Right cardiac atrium (tissue), 5 donors: ENCODE measurements at regions not wholly inside any gene's neighbourhood (a gene's known extent, or its start where the extent isn't known, plus 50 kb on each side); places are given as distances from the start of the nearest gene placed in this dataset.

Experiments
- ATAC-seq, 2 donors: fragments of 200-7000 bp; cut with Tn5 transposase; one replicate each; pipeline versions ENCODE4 v1.8.0 to v1.9.1; 2020; ENCODE audit warnings: moderate library complexity in 2 of 2, mild to moderate bottlenecking in 1 of 2
- DNase-seq, 3 donors: peaks; one replicate each; pipeline ENCODE4 v3.0.0-alpha.2; 2020
- H3K27ac ChIP-seq: one replicate; pipeline ENCODE4 v1.5.1; 2013; ENCODE audit warnings: mild to moderate bottlenecking, low read length, control low read depth, moderate library complexity
- H3K27me3 ChIP-seq: one replicate; pipeline ENCODE4 v1.6.1; 2013; ENCODE audit not compliant: control insufficient read depth, insufficient read depth
- H3K4me1 ChIP-seq: one replicate; pipeline ENCODE4 v1.6.1; 2013; ENCODE audit warnings: low read length; ENCODE audit not compliant: control insufficient read depth, insufficient read depth
- H3K4me3 ChIP-seq: one replicate; pipeline ENCODE4 v1.5.1; 2013; ENCODE audit warnings: low read length, control low read depth
- H3K9me3 ChIP-seq: one replicate; pipeline ENCODE4 v1.6.1; 2013; ENCODE audit warnings: low read length; ENCODE audit not compliant: control insufficient read depth
- WGBS: extraction: QIAGEN DNeasy Blood & Tissue Kit; methylation state at CpG from one replicate; pipeline ENCODE4 v1.1.7; 2013; 5-methylcytosine and 5-hydroxymethylcytosine counted together
- intact Hi-C, 4 donors: fragments of 100-400 bp; cut with DNase I; formaldehyde crosslinking; loops; one replicate each; pipeline versions ENCODE4 v1.11.0 to v1.14.0; 2022 to 2023
- donor health status: healthy with polysubstance abuse.
- donor health status: DM: no; HTN: yes; CAD: no.
- donor health status: DM: no; HTN: no; CAD: no.
- donor health status: DM: no; HTN: yes; CAD: no; lungs with severe emphysema.
- donor health status: DM: yes; HTN: yes; CAD: no.

DNA sequence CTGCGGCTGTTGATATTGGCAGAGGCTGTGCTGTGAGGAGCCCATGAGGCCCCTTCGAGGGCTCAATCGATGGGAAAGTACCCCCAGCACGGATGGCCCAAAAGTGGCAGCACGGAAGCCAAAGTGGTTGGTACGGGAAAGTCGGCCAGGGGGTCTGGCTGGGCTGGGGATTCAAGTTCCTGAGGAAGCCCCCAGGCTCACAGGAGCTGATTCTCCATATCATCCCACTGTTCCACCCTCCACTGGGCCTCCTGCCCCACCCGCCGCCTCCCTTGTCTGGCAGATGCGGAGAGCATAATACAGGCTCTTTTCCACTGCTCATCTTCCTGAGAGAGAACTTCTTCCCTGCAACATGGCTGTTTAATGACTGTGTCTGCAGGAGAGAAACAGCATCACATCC, 217.8 kb upstream of the CST7 start:
- ATAC-seq (no peak), DNase-seq (no peak)
- 73% methylated on average over 10 of the region's 10 CpGs for WGBS
- intact Hi-C loops: no loop called here
- Histone ChIP-seq H3K27ac (no peak overlapping the region), H3K4me3 (no peak overlapping the region), H3K4me1 (no peaks in the 10 kb centered on the region), H3K9me3 (no peaks in the 10 kb centered on the region), H3K27me3 (no peaks in the 10 kb centered on the region)

DNA sequence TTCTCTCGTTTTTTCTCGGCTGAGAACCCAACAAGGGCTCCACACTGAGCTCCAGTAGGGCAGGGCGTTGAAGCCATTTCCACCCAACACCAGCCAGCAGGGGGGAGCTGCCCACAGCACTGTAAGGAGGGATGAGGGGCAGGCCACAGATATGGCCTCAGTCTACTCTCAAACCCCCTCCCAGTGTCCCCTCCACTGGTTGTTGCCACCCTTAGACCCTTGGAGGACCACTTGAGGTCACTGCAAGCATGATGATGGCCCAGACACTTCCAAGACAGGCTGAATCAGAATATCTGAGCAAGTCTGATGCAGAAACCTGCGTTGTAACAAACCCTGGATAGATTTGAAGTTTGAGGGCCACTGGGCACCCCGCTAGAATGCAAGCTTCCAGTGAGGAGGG, 217.0 kb upstream of the CST7 start:
- WGBS: 73% methylated on average over 5 of the region's 5 CpGs
- ATAC-seq (no peak), DNase-seq (no peak)
- Histone ChIP-seq H3K4me1 (no peaks in the 10 kb centered on the region), H3K27ac (no peak overlapping the region), H3K4me3 (no peak overlapping the region), H3K9me3 (no peaks in the 10 kb centered on the region), H3K27me3 (no peaks in the 10 kb centered on the region)
- intact Hi-C loops: no loop called here

DNA sequence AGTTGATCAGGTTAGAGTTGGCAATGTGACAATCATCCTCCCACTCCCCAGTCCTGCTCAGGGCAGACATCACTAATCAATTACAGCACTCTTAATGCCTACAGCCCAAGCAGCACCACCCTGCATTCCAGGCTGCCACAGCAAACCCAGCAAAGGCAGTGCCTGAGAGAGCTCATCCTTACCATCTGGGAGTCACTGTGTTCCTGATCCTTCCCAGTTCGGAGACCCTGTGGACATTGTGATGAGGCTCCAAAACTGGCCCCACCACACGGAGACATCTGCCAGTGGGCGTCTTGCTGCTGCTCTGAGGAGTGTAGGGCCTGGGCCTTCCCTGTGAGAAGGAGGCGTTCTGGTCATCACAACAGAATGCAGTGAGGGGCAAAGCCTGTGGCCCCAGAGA, 216.5 kb upstream of the CST7 start:
- no peak for ATAC-seq
- Histone ChIP-seq H3K27ac (no peak overlapping the region), H3K9me3 (no peaks in the 10 kb centered on the region), H3K27me3 (no peaks in the 10 kb centered on the region), H3K4me1 (no peaks in the 10 kb centered on the region), H3K4me3 (no peak overlapping the region)
- intact Hi-C loops: no loop called here
- WGBS: 92% methylated on average over 4 of the region's 4 CpGs
- no peak for DNase-seq

DNA sequence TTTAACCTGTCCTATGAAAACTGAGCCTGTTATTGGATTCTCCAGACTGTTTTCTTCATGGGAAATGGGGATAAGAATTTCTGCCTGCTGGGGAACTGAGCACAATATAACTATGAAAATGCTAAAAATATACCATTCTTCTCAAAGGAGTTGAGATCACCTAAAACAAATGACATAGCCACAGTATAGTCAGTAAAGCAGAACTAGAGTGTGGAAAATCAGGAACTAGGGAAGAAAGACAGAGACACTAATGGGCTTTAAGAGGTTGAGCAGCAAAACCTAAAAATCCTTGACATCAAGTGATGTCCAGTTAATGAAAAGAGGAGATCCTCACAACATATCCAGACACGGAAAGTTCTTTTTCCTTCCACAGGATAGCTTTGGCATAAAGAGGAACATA, 215.7 kb upstream of the CST7 start:
- no peaks in the 10 kb centered on the region for H3K9me3 ChIP-seq
- no peaks in the 10 kb centered on the region for H3K4me1 ChIP-seq
- intact Hi-C loops: no loop called here
- ATAC-seq: no peak
- H3K27ac ChIP-seq: no peak overlapping the region
- no peak overlapping the region for H3K4me3 ChIP-seq
- WGBS: 95% methylated on average over 1 of the region's 1 CpG
- H3K27me3 ChIP-seq: no peaks in the 10 kb centered on the region
- no peak for DNase-seq

DNA sequence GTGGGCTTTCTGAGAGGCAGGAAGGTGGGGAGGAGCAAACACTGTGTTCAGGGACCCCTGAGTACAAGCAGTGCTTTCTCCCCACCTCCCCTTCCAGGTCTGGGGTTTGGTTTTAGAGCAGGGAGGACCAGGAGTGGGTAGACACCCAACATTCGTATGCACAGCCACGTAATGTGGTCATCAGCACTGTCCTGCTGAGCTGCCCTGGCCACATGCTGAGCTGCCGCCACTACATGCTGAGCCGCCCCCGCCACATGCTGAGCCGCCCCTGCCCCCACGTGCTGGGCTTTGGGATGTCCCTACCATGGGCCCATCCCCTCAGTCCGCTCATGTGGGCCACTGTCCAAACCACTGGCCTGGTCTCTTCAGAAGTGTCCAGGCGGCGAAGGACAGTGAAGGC, 214.9 kb upstream of the CST7 start:
- Histone ChIP-seq H3K4me3 (no peak overlapping the region), H3K4me1 (no peaks in the 10 kb centered on the region), H3K27me3 (no peaks in the 10 kb centered on the region), H3K27ac (no peak overlapping the region), H3K9me3 (no peaks in the 10 kb centered on the region)
- ATAC-seq (no peak), DNase-seq (no peak)
- WGBS: 93% methylated on average over 10 of the region's 10 CpGs
- intact Hi-C loops: no loop called here

DNA sequence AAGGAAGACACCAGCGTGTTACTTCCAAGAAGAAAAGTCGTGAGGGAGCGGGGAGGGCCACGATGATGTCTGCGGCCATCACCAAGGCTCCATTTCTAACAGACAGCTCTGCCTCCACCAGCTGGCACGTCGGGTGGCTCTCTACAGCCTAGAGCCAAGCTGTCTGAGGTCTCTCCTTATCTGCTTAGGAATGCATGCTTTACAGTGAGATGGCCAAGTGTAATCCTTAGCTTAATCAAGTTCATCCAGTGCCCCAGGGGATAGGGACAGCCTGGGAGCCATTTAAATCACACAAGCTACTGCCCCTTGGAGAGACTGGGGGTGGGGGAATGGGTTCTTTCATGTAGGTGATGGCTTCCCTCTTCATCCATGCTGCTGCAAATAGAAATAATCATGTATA, 213.8 kb upstream of the CST7 start:
- Histone ChIP-seq H3K4me1 (no peaks in the 10 kb centered on the region), H3K27ac (no peak overlapping the region), H3K4me3 (no peak overlapping the region), H3K27me3 (no peaks in the 10 kb centered on the region), H3K9me3 (no peaks in the 10 kb centered on the region)
- DNase-seq (no peak), ATAC-seq (no peak)
- 36% methylated on average over 7 of the region's 7 CpGs for WGBS
- intact Hi-C loops: no loop called here

DNA sequence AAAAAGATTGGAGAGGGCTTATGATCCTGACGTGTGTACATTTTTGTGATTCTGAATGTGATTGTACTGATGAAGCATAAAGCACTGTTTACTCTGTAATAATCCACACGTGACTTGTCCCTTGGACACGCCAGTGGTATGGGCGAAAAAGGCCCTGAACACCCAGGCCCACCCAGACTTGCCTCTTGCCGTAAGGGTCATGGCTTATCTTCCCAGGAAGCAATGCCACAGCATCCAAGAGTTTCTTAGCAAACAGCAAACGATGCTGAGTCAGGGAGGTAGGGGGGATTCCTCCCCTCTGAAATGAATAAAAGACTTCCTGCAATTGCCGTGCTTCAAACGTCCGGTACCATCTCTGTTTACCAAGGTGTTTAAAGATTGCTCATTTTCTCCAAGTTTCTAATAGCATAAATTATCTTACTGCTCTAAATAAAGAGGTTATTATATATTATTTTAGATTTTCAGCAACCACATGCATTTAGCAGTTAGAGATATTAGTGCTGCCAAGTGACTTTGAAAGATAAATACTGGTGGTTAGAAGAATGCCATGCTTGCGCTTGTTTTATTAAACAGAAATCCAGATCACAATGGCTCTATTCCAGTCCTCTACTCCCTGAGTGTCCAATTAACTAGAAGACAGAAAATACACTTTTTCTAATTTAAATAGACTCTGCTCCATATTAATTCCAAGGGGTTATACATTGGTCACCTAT, 212.8 kb upstream of the CST7 start:
- no peak for DNase-seq
- no peak for ATAC-seq
- no peaks in the 10 kb centered on the region for H3K9me3 ChIP-seq
- H3K27me3 ChIP-seq: no peaks in the 10 kb centered on the region
- no peak overlapping the region for H3K4me3 ChIP-seq
- no peak overlapping the region for H3K27ac ChIP-seq
- intact Hi-C loops: no loop called here
- H3K4me1 ChIP-seq: no peaks in the 10 kb centered on the region
- WGBS: 58% methylated on average over 10 of the region's 10 CpGs

DNA sequence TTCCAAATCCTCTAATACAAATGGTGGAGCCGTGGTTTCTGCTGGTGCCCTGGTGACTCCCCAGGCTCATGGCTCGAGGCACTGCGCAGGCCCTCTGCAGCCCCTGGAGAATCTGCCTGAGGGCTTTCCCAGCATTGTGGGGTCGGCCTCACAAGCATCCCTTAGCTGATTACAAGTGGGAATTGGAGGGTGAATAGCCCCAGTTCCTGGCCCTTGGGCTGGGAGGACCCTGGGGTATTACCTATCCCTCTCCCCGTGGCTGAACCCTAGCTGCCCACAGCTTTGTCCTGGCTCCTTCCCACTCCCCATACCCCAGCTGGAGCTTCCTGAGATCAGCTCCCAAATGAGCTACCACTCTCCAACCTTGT, 212.2 kb upstream of the CST7 start:
- DNase-seq (no peak), ATAC-seq (no peak)
- no peaks in the 10 kb centered on the region for H3K9me3 ChIP-seq
- no peak overlapping the region for H3K4me3 ChIP-seq
- no peak overlapping the region for H3K27ac ChIP-seq
- H3K4me1 ChIP-seq: no peaks in the 10 kb centered on the region
- WGBS: 89% methylated on average over 5 of the region's 5 CpGs
- H3K27me3 ChIP-seq: no peaks in the 10 kb centered on the region
- intact Hi-C loops: no loop called here

DNA sequence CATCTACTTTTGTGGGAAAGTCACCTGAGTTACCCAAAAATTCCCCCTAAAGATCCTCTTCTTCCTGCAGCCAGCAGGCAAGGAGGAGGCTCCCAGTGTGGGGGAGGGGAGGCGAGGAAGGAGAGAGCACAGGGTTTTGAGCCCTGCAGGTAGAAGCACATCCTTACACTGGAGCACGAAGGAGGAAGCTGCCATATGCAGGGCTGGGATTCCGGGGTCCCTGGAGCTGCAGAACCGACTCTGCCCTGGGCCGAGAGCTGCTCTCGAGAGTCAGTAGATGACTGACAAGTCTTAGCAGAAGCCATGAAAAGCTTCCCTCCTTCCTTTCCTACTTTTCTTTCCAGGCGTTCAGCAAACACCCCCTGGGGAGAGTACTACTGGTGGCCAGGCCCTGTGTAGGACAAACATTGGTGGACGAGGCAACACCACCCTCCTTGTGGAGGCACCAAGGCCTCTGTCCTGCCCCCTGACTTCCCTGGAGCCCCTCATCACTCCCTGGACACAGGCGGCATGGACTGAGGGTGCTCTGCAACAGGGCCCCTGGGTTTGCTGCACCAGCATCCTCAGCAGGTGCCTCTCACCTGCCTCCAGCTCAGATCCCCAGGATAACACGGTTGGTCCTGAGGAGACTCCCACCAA, 211.7 kb upstream of the CST7 start:
- 92% methylated on average over 10 of the region's 10 CpGs for WGBS
- Histone ChIP-seq H3K9me3 (no peaks in the 10 kb centered on the region), H3K27me3 (no peaks in the 10 kb centered on the region), H3K4me3 (no peak overlapping the region), H3K4me1 (no peaks in the 10 kb centered on the region), H3K27ac (no peak overlapping the region)
- intact Hi-C loops: no loop called here
- no peak for DNase-seq
- ATAC-seq: no peak

DNA sequence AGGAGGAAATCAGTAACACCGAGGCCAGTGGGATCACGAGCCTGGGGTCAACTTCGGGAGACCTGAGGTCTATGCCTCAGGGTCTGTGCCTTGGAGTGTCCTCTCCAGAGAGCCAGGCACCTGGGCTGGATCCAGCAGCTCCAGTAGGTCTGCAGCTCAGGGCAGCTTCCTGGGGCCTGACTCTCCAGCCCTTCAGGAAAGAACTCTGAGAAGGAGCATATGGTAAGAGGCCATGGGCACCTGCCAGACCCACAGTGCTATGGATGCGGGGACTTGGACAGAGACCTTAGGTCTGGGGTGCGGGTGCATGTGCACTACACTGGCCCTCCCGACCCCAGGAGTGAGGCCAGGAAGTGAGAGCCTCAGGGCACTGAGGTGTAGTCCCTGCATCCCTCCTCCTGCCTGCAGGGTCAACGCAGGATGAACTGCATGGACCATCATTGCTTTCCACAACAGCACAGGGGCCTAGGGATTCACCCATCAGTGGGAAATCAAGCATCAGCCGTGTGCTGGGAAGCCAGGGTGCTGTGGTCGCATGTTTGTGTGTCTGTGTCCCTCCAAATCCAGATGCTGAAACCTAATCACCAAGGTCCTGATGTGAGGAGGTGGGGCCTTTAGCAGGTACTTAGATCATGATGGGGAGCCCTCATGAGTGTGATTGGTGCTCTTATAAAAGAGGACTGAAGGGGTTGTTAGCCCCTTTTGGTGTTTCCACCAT, 210.9 kb upstream of the CST7 start:
- H3K9me3 ChIP-seq: no peaks in the 10 kb centered on the region
- no peaks in the 10 kb centered on the region for H3K27me3 ChIP-seq
- intact Hi-C loops: no loop called here
- ATAC-seq: no peak
- no peak for DNase-seq
- H3K27ac ChIP-seq: no peak overlapping the region
- 84% methylated on average over 9 of the region's 9 CpGs for WGBS
- no peak overlapping the region for H3K4me3 ChIP-seq
- H3K4me1 ChIP-seq: no peaks in the 10 kb centered on the region

DNA sequence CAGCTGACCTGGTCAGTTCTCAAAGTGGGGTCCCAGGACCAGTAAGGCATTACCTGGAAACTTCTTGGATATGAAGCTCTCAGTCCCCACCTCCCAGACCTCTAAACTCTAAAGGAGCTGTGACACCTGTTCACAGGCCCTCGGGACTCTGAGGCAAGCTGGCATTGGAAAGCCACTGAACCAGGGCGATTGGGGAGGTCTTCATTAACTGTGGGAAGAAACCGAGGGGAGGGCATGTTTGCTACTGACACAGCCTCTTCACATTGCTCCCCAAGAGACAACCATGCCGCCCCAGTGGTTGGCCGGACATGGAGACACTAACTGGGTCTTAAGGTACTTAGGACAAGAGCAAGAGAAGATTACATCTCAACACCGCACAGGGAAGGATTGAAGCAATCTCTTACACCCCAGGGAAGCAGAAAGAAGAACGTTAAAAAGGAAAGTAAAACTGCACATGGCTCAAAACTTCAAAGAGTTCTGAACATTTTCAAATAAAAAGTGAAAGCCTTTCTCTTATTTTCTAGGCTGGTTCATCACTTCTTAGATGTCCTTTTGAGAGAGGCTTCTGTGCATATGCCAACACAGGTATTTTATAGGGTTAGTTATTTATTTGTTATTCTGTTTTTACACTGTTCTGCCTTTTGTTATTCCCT, 210.0 kb upstream of the CST7 start:
- intact Hi-C loops: no loop called here
- no peak for ATAC-seq
- H3K9me3 ChIP-seq: no peaks in the 10 kb centered on the region
- H3K27ac ChIP-seq: no peak overlapping the region
- no peak for DNase-seq
- H3K4me3 ChIP-seq: no peak overlapping the region
- H3K27me3 ChIP-seq: no peaks in the 10 kb centered on the region
- H3K4me1 ChIP-seq: no peaks in the 10 kb centered on the region
- 73% methylated on average over 7 of the region's 7 CpGs for WGBS
